ENCODE measurements at regions not wholly inside any gene's neighbourhood (a gene's known extent, or its start where the extent isn't known, plus 50 kb on each side); places are given as distances from the start of the nearest gene placed in this dataset.

DNA sequence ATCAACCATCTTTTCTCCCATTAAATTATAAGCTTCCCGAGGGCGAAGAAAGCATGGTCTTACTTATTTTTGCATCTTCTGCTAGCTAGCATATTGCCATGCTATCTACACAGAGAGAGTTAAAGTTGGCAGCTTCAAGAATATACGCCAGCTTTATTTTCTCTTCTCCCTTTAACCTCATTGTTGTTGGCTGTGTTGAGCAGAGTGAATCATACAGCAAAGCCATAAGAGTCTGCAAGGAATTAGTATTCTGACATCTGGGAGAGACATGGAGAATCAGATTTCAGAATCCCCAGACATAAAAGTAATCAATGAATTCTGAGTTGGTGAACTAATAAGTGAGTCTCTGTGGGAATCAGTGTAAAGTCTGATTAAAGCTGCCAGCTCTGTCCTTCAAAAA, 649.6 kb upstream of the PTBP2 start:
- BruUV-seq (replicated peaks): no TSS peak
- Histone ChIP-seq H3K27ac (ENCODE audit: low read length) (no peak overlapping the region), H3K4me3 (ENCODE audit: low read length) (no peak overlapping the region), H3K9me2 (replicated peaks; ENCODE audit: low read length) (no peaks in the 10 kb centered on the region), H3F3A (ENCODE audit: low read length, unreplicated experiment) (no peaks in the 10 kb centered on the region), H3K27me3 (ENCODE audit: low read length) (no peaks in the 10 kb centered on the region), H2AFZ (ENCODE audit: low read length) (no peak overlapping the region), H3K36me3 (ENCODE audit: low read depth, low read length) (no peaks in the 10 kb centered on the region), H3K79me2 (ENCODE audit: low read length) (no peaks in the 10 kb centered on the region), H3K4me1 (ENCODE audit: insufficient read depth, low read length) (peaks cover 18% of the 10 kb centered on the region), H3K9ac (ENCODE audit: low read length) (no peak overlapping the region), H4K20me1 (ENCODE audit: low read length) (no peaks in the 10 kb centered on the region), H3K9me3 (ENCODE audit: low read length) (no peaks in the 10 kb centered on the region), H3K4me2 (ENCODE audit: low read length) (no peak overlapping the region)
- ChIA-PET CTCF (no interaction called here), POLR2A (ENCODE audit: unreplicated experiment) (no interaction called here)
- ATAC-seq: no peak
- intact Hi-C loops (cut with micrococcal nuclease): no loop called here
- DNase-seq: no peak
- TF ChIP-seq EZH2 (IDR thresholded peaks at IDR 0.05; ENCODE audit: low read length, unreplicated experiment) (no peak), EZH2phosphoT487 (IDR thresholded peaks at IDR 0.05; ENCODE audit: borderline replicate concordance, low read length) (no peak), CTCF (conservative IDR thresholded peaks at IDR 0.05; ENCODE audit: low read depth, low read length) (no peak)

DNA sequence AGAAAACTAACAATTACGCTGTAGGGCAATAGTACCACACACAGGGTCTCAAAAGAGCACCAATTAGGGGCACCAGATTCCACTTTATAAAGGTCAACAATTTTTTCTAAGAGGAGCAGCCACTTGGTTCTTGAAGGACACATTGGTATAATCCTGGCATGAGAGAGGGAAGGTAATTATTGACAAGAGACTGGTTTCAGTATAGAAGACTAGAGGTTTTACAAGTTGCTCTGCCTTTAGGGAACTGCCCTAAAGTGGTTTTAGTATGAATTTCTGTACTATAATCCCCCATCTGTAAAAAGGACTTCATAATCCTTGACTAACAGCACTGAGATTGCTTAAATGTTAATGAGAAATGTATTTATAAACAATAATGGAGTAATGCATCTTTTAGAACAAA, 648.5 kb upstream of the PTBP2 start:
- H3K9ac ChIP-seq (ENCODE audit: low read length): no peak overlapping the region
- H3K4me3 ChIP-seq (ENCODE audit: low read length): no peak overlapping the region
- no peak overlapping the region for H2AFZ ChIP-seq (ENCODE audit: low read length)
- H3K4me1 ChIP-seq (ENCODE audit: insufficient read depth, low read length): peaks cover 19% of the 10 kb centered on the region
- no peaks in the 10 kb centered on the region for H3K9me2 ChIP-seq (replicated peaks; ENCODE audit: low read length)
- H3F3A ChIP-seq (ENCODE audit: low read length, unreplicated experiment): no peaks in the 10 kb centered on the region
- DNase-seq (no peak), ATAC-seq (no peak)
- H3K79me2 ChIP-seq (ENCODE audit: low read length): no peaks in the 10 kb centered on the region
- H3K4me2 ChIP-seq (ENCODE audit: low read length): no peak overlapping the region
- no TSS peak for BruUV-seq (replicated peaks)
- no peaks in the 10 kb centered on the region for H3K27me3 ChIP-seq (ENCODE audit: low read length)
- intact Hi-C loops (cut with micrococcal nuclease): no loop called here
- POLR2A ChIA-PET (ENCODE audit: unreplicated experiment): no interaction called here
- H3K9me3 ChIP-seq (ENCODE audit: low read length): no peaks in the 10 kb centered on the region
- no peak overlapping the region for H3K27ac ChIP-seq (ENCODE audit: low read length)
- CTCF ChIA-PET: no interaction called here
- no peaks in the 10 kb centered on the region for H4K20me1 ChIP-seq (ENCODE audit: low read length)
- no peaks in the 10 kb centered on the region for H3K36me3 ChIP-seq (ENCODE audit: low read depth, low read length)
- no peak for TF ChIP-seq EZH2 (IDR thresholded peaks at IDR 0.05; ENCODE audit: low read length, unreplicated experiment)

DNA sequence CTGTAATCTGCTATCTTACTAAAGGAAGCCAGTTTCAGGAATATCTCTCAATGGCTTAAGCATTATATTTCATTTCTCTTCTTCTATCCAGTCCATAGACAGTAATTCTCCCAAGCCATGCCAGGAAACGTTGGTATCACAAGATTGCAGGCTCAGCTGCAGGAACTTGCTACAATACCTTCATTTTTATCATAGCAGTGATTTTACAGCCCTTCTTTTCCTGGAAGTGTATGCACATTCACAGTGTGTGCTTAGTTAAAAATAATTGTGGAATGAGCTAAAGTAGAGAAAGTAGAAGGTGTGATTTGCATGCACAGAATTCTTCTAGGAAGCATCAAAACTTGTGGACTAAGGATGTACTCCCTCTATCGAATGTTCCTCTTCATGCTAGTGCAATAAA, 647.2 kb upstream of the PTBP2 start:
- no peak for ATAC-seq
- H4K20me1 ChIP-seq (ENCODE audit: low read length): no peaks in the 10 kb centered on the region
- no peak overlapping the region for H3K27ac ChIP-seq (ENCODE audit: low read length)
- no peak overlapping the region for H3K4me3 ChIP-seq (ENCODE audit: low read length)
- H2AFZ ChIP-seq (ENCODE audit: low read length): no peak overlapping the region
- no peaks in the 10 kb centered on the region for H3K9me2 ChIP-seq (replicated peaks; ENCODE audit: low read length)
- TF ChIP-seq EZH2 (IDR thresholded peaks at IDR 0.05; ENCODE audit: low read length, unreplicated experiment) (no peak), CTCF (conservative IDR thresholded peaks at IDR 0.05; ENCODE audit: low read depth, low read length) (no peak), EZH2phosphoT487 (IDR thresholded peaks at IDR 0.05; ENCODE audit: borderline replicate concordance, low read length) (no peak)
- no peaks in the 10 kb centered on the region for H3K9me3 ChIP-seq (ENCODE audit: low read length)
- DNase-seq: no peak
- H3K9ac ChIP-seq (ENCODE audit: low read length): no peak overlapping the region
- H3F3A ChIP-seq (ENCODE audit: low read length, unreplicated experiment): no peaks in the 10 kb centered on the region
- ChIA-PET CTCF (no interaction called here), POLR2A (ENCODE audit: unreplicated experiment) (no interaction called here)
- peaks cover 19% of the 10 kb centered on the region for H3K4me1 ChIP-seq (ENCODE audit: insufficient read depth, low read length)
- no peaks in the 10 kb centered on the region for H3K36me3 ChIP-seq (ENCODE audit: low read depth, low read length)
- no peaks in the 10 kb centered on the region for H3K27me3 ChIP-seq (ENCODE audit: low read length)
- no TSS peak for BruUV-seq (replicated peaks)
- no peaks in the 10 kb centered on the region for H3K79me2 ChIP-seq (ENCODE audit: low read length)
- no peak overlapping the region for H3K4me2 ChIP-seq (ENCODE audit: low read length)
- intact Hi-C loops (cut with micrococcal nuclease): no loop called here
